ENCODE measurements at regions not wholly inside any gene's neighbourhood (a gene's known extent, or its start where the extent isn't known, plus 50 kb on each side); places are given as distances from the start of the nearest gene placed in this dataset.
A peak's percentile ranks its signal among the peaks of the same experiment; 100 is the strongest.
"Not testable (repeated sequence)": the region's sequence is repeated elsewhere in the genome, so short reads cannot be mapped to it uniquely, and the experiment has no call there.

DNA sequence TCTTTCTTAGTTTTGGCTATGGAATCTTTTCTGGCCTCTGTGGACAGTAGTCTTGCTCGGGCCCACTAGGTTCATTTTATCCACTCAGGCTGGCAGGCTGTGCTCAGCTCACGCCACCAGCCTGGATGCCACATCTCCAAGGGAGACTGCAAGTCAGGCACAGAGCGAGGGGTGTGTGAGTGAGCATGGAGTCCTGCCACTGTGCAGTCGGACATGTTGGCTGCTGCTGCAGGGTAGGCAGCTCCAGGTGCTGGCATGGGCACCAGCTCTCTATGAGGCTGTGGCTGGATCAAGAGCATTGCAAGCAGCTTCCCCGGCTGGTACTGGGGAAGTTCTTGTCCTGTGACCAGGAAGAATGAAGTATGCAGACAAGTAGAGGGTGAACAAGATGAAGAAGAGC, 158.9 kb downstream of the PCTP start:
- DNase-seq, result no peak

DNA sequence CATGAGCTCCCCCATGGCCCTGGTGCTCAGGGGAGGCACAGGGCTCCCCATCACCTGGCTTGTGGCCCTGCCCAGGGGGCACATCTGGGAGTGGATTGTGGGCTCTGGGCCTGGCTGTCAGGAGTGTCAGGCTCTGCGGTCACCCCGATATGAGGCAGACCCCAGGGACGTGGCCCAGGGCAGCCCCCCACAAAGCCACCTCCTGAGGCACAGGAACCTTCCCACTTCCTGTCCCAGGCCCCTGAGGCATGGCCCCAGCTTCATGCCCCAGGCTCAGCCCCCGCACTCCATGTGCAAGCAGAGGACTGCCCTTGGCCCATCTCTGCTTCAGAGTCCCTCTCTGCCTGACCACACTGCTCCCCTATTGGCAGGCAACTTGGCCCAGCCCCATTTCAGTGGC, 160.3 kb downstream of the PCTP start:
- DNase-seq, result no peak

DNA sequence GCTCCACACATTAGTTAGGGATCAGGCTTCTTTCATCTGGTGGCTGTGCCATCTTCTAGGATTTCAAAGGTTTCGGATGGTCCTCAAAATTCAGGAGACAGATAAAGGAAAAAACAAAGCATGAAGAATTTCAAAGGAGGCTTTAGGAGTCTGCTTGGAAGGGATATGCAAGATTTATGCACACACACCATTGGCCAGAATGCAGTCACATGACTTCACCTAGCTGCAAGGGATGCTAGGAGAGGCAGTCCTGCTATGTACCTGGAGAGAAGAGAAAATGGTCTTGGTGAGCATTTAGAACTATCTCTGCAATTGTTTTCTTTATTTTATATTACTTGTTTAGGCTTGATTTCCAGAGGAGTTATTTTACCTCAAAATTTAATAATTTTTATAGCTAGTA, 174.6 kb downstream of the PCTP start:
- no peak for DNase-seq

DNA sequence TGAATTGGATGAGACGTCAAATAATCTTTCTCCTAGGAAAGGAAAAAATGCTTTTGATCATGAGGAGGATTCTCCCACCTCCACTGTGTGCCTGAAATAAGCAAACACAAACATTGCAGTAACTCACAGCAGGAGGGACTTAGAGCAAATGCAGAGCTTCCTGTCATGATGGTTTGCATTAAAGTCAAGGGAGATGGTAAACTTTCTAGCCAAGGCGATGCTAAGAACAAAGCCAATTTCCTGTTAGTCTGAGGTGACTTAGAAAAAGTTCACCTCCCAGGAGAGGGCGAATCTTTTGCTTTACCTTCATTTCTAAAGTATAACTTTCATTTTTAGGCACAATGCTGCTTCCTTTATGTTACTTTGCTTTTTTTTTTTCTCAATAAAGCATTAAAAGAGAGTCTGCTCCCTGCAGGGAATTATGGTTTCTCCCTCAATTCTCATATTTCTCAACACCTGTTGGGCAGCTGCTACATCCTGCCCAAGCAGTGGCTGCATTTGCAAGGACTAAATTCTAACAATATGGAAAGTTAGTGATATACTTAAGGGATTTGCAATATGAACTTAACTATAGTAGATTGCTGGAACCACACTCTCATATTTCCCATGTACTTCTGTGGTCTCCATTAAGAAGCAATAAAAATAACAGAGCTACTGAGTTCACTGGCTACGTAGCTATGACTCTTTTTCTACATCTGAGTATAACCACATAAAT, 175.6 kb downstream of the PCTP start:
- no peak for DNase-seq

DNA sequence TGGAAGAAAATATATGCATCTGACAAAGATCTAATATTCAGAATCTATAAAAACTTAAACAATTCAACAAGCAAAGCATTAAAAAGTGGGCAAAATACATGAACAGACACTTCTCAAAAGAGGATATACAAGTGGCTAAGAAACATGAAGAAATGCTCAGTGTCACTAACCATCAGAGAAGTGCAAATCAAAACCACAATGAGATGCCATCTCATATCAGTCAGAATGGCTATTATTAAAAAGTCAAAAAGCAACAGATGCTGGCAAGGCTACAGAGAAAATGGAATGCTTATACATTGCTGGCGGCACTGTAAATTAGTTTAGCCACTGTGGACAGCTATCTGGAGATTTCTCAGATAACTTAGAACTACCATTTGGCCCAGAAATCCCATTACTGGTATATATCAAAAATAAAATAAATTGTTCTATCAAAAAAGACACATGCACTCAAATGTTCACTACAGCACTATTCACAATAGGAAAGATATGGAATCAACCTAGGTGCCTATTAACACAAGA, 179.5 kb downstream of the PCTP start:
- DNase-seq, result no peak

DNA sequence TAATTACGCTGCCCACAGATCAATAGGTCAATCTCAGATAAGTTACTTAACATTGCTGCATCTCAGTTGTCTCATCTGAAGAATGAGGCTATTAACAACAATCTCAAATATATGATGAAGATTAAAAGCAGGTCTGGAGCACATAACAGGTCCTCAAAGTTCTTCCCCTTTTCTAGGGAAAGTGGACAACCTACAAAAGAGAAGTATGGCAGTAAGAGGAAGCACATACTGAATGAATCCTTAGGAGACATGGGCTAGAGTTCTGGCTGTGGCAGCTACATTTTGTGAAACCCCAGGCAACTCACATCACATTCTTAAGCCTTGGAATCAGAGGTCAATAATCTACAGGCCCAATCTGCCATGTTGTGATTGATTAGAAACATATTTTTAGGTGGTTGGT, 180.6 kb downstream of the PCTP start:
- no peak for DNase-seq

DNA sequence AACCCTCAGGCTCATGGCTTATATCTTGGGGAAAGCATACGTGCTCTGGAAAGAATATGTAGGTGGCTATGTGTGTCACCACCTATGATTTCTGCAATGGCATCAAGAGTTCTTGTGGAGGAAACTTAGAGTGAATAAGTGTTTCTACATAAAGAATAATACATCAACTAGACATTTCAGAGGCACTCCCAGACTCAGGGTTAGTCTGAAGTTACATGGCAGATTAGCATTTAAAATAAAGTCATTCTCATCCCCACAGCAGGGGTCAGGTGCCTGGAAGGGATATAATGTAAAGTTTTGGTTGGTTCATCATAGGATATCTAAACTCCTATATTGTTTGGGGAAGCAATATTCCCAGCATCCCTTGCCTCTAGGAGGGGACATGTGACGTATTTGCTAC, 182.1 kb downstream of the PCTP start:
- DNase-seq, result no peak

DNA sequence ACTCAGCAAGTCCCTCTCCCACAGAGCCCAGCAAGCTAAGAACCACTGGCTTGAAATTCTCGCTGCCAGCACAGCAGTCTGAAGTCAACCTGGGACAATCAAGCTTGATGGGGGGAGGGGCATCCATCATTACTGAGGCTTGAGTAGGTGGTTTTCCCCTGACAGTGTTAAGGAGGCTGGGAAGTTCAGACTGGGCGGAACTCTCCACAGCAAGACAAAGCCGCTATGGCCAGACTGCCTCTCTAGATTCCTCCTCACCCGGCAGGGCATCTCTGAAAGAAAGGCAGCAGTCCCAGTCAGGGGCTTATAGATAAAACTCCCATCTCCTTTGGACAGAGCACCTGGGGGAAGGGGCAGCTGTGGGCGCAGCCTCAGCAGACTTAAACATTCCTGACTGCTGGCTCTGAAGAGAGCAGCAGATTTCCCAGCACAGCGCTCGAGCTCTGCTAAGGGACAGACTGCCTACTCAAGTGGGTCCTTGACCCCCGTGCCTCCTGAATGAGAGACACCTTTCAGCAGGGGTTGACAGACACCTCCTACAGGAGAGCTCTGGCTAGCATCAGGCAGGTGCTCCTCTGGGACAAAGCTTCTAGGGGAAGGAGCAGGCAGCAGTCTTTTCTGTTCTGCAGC, 188.4 kb downstream of the PCTP start:
- DNase-seq, result not testable (repeated sequence)

DNA sequence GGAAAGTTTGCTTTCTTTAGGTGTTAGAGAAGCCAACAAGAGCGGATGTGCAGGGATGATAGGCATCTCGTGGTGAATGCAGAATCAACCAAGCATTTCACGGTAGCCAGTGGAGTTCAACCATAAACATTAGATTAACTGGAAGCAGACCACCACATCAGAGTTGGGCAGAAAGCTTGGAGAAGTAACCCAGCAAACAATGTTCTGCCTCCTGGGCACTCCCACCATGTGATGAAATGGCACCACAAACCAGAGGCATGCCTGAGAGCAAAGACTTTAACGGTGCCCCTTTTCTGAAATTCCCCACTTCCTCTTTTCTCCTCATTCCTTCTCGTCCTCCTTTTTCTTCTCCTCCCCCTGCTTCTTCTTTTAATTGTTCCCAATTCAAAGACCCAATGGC, 193.5 kb upstream of the ANKFN1 start:
- DNase-seq, result no peak

DNA sequence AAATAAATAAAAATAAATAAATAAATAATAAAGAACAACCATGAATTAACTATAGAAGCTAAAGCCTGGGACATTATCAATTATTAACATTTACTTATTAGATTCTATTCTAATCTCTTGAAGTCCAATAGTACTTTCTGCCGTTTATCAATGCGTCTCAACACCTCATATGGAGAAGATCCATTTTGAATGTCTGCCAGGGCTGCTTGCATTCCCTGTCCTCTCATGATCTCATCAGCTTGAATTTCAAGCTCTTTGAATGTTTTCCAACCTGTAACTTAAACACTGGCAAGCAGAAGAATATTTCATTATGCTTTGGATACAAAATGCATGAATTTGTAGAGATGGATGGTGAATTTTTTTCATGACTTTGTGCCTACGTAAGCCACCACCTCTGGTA, 191.9 kb upstream of the ANKFN1 start:
- no peak for DNase-seq

DNA sequence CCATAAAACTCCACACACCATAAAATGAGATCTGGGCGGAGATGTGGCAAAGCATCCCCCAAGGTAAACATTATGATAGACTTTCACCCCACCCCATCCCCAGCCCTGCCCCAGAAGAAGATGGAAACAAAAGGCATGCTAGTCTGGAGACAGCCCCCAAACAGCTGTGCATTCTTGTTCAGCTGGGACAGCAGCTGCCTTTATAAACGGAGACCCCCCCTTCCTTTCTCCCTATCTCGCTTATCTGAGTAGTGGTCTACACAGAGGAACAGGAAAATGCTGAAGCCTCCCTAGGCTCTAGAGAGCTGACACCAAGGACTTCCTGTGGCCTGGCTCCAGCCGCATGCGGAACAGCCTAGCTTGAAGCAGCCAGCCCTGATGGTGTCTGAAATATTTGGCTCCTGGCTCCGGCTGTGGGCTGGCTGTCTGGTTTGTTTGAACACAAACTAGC, 190.3 kb upstream of the ANKFN1 start:
- DNase-seq, result peak; percentile 15

DNA sequence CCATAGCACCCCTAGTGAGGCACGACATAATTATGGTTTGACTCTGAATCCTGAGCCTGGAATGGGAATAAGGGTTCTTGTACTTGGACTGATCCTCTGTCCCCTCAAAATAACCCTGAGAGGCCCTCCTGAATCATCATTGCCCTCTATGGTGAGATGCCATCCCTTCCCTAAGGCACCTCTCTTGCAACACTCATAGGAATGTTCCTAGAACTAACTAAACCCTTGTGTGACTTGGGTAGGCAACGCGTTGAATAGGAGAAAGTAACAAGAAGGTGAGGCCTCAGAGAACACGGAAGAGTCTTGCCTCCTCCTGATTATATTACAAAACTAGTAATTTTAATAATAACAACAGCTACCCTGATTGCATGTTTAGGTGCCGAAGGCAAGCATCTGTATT, 189.1 kb upstream of the ANKFN1 start:
- DNase-seq, result no peak

DNA sequence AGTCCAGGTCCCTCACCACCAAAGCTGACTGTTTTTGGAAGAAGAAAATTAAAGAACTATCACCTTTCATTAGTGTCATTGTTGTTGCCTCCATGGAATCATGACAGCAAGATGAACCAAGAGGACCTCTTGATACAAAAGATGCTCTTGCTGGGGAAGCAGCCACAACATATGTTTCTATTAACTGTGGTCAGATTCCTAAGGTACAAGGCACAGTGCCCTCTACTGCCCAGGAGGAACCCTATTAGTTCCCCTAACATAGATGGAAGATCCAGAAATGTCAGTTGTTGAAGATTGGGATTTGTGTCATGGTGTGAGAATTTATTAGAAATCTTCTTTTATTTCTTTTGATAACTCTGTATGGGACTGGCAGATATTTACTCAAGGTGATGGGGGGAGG, 188.2 kb upstream of the ANKFN1 start:
- DNase-seq, result no peak

DNA sequence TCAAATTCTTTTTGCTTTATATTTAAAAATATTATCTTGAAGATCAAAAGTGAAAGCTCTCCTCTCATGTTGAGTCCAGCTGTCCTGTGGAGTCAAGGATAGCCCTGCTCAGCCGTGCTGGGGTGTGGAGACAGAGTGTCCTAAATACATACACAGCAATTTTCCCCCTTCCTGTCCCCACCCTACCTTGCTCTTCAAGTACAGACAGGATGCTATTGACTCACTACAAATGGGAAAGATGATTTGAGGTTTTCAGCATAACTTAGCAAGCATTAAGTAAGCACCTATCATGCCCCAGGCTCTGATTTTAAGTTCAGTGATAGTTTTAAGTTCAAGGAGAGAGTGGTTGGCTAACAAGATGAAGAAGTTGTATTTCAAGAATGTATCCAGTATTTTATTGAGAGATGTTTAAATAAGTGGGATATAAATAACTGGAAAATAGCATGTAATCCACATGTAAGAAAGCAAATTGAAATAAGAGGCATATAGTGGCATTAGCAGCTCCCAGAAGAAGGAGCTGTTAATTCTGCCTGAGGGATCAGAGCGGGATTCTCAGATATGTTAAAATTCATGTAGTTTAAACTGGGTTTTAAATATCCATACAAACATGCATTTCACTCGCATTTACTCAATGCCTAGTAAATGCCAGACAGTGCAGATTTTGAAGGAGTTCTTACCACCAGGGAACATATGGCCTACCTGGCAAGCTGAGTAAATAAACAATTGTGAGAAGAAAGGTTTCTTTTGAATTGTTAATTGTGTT, 183.5 kb upstream of the ANKFN1 start:
- DNase-seq, result no peak

DNA sequence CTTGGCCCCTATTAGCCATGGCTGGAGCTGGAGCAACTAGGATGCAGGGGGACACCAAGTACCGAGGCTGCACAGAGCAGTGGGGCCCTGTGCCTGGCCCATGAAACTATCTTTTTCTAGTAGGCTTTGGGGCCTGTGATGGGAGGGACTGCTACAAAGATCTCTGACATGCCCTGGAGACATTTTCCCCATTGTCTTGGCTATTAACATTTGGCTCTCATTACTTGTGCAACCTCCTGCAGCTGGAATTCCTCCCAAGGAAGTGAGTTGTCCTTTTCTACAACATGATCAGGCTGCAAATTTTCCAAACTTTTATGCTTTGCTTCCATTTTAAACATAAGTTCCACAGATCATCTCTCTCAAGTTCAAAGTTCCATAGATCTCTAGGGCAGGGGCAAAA, 174.7 kb upstream of the ANKFN1 start:
- DNase-seq, result no peak

DNA sequence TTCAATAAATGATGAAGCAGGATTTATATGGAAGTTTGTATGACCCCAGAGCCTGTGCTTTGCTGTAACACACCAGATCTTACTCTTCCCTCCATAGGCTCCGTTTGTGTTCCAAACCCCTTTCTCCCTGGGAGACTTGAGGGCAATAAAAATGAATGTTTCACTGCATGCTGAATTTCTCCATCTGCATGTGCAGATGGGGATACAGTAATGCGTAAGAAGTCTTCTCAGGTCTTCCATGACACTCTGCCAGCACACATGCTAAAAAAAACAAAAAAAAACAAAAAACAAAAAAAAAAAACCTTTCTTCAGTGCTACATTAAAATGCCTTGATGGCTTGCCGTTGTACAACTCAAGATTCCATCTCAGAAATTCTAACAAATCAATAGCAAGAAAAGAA, 170.2 kb upstream of the ANKFN1 start:
- no peak for DNase-seq

DNA sequence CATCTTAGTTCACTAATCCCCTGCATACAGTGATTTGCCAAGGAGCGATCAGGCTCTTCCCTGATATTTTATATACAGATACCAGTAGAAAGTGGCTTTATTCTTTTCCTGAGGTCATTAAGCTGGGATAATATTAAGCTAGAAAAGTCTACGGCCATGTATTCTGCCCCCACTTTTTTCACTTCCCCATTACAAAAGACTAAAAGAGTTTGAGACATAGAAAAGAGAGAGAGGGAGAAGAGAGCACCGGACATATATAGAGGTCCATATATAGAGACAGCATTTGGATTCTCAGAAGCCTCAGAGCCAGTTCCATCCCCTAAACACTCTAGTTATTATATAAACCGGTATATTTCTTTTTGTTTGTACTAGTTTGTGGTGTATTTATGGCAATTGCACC, 166.5 kb upstream of the ANKFN1 start:
- DNase-seq, result no peak

DNA sequence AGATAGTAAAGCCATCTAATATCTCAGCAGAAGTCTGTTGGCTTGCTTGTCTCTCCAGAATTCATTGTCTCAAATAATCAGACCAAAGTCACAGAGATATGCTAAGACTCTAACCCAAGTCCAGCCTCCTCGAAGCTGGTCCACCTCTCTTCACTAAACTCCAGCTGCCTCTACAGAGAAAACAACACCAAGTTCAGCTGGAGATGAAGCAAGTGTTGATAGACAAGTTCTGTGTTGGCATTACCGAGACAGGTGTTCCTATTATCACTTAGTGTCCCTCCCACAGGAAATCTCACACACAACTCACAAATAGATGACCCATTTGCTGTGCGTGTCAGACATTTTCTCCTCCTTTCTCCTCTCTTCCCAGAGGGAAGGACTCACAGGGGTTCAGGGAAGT, 164.4 kb upstream of the ANKFN1 start:
- DNase-seq, result no peak

DNA sequence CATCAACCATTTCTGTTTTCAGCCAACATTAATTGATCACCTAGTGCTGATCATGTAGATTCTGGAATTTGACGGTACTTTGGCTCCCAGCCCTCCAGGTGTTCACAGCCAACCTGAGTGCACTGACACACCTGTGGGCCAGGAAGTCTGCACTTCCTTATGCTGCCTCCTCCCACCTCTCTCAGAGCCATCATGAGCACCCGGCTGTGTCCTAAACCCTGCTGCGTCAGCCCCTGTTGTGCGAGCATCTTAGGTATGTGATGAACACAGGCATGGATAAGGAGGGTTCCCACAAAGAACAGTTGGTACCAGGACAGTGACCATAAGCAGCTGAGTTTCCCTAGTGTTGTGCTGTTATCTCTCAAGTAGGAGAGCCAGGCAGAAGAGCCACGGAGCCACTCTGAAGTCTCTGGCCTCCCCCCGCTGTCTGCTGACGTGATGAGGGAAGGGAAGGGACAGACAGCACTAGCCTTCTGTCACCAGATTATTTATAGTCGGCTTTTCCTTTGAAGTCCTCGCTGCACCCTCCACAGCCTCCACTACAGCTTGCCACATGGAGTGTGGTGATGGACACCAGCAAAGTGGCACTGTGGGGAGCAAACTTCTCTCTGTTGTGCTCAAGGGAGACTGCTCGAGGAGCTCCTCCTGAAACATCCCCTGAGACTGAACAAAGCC, 162.8 kb upstream of the ANKFN1 start:
- DNase-seq, result no peak

DNA sequence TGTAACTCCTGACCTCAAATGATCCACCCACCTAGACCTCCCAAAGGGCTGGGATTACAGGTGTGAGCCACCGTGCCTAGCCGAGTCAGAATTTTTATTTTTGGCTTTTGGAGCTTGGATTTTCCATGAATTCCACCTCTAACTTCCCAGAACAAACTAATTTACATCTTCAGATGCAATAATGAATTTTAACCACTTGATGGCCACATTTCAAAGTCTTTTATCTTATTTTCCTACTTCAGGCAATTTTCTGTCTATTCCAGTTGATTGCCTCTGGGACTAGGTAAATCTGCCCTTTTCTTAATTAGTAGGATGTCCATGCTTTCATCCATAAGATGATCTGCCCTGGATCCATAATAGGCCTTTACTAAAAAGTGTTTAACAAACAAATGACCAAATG, 156.4 kb upstream of the ANKFN1 start:
- no peak for DNase-seq

DNA sequence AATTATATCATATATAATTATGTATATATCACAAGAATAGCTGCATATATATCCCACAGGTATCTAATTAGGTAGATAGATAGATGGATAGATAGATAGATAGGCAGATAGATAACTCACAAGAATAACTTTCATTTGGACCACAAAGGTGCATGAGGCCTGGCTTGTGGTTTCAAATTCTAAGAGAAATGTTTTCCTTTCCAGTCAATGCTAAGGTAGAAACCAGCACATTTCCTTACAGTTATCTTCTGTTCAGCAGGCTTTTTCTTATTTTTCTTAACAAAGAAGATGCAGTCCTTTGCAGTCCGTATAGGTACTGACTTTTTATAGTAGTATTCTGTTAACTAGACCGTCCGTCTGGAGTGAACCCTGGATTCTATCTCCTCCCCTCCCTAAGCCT, 152.9 kb upstream of the ANKFN1 start:
- no peak for DNase-seq

DNA sequence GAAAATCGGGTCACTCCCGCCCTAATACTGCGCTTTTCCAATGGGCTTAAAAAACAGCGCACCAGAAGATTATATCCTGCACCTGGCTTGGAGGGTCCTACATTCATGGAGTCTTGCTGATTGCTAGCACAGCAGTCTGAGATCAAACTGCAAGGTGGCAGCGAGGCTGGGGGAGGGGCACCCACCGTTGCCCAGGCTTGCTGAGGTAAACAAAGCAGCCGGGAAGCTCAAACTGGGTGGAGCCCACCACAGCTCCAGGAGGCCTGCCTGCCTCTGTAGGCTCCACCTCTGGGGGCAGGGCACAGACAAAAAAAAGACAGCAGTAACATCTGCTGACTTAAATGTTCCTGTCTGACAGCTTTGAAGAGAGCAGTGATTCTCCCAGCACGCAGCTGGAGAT, 150.6 kb upstream of the ANKFN1 start:
- DNase-seq, result not testable (repeated sequence)
